PC-9 (cell line): ENCODE measurements at regions not wholly inside any gene's neighbourhood (a gene's known extent, or its start where the extent isn't known, plus 50 kb on each side); places are given as distances from the start of the nearest gene placed in this dataset.
A peak's percentile ranks its signal among the peaks of the same experiment; 100 is the strongest.

Experiments
- BruUV-seq: library from RNA; stranded (reverse); fragments of 400-500 nt; replicated peaks from 2 replicates; lab custom pipeline; 2021; lab: Mats Ljungman, UMichigan
- CTCF ChIA-PET: fragments of 300-600 bp; sonication (Branson Sonifier 250); formaldehyde crosslinking; loops from one replicate; lab custom pipeline; 2022; ENCODE audit warnings: antibody characterized with exemption; lab: Charles Lee
- POLR2A ChIA-PET: fragments of 300-600 bp; sonication (Branson Sonifier 250); formaldehyde crosslinking; loops from one replicate; lab custom pipeline; 2022; ENCODE audit warnings: antibody characterized with exemption; ENCODE audit not compliant: unreplicated experiment; lab: Charles Lee
- DNase-seq, 2 experiments: peaks; one replicate each; pipeline versions ENCODE4 v3.0.0 to v3.0.0-alpha.2; 2015 to 2022; ENCODE audit warnings: mixed read lengths in 1 of 2
- H2AFZ ChIP-seq: fragments of 200-600 bp; sonication (generic); 2 replicates; pipeline ENCODE4 v1.8.1; 2017; ENCODE audit warnings: antibody characterized with exemption
- H3F3A ChIP-seq: fragments of 200-600 bp; sonication (generic); 2 replicates; pipeline ENCODE4 v1.8.1; 2017; ENCODE audit warnings: antibody characterized with exemption, mild to moderate bottlenecking, low read depth; ENCODE audit not compliant: insufficient read depth
- H3K27ac ChIP-seq: fragments of 200-600 bp; sonication (generic); 2 replicates; pipeline ENCODE4 v1.6.1; 2016; ENCODE audit warnings: mixed run types
- H3K27me3 ChIP-seq: fragments of 200-600 bp; sonication (generic); 2 replicates; pipeline ENCODE4 v1.6.1; 2016; ENCODE audit warnings: low read depth, mixed run types; ENCODE audit not compliant: insufficient read depth
- H3K36me3 ChIP-seq: fragments of 200-600 bp; sonication (generic); 2 replicates; pipeline ENCODE4 v1.6.1; 2016; ENCODE audit warnings: low read depth, mixed run types
- H3K4me1 ChIP-seq: fragments of 200-600 bp; sonication (generic); replicated peaks from 2 replicates; pipeline ENCODE4 v1.6.1; 2016; ENCODE audit warnings: mixed run types; ENCODE audit not compliant: insufficient read depth
- H3K4me2 ChIP-seq: fragments of 200-600 bp; sonication (generic); 2 replicates; pipeline ENCODE4 v1.6.1; 2017; ENCODE audit warnings: mixed run types
- H3K4me3 ChIP-seq: fragments of 200-600 bp; sonication (generic); 2 replicates; pipeline ENCODE4 v1.6.1; 2016; ENCODE audit warnings: mixed run types
- H3K79me2 ChIP-seq: fragments of 200-600 bp; sonication (generic); 2 replicates; pipeline ENCODE4 v1.6.1; 2017; ENCODE audit warnings: low read depth, mixed run types
- H3K9me2 ChIP-seq: fragments of 200-600 bp; sonication (generic); 2 replicates; pipeline ENCODE4 v1.8.1; 2017; ENCODE audit warnings: mild to moderate bottlenecking; ENCODE audit not compliant: insufficient read depth
- H3K9me3 ChIP-seq: fragments of 200-600 bp; sonication (generic); 2 replicates; pipeline ENCODE4 v1.8.1; 2016; ENCODE audit warnings: low read depth; ENCODE audit not compliant: insufficient read depth
- H4K20me1 ChIP-seq: fragments of 200-600 bp; sonication (generic); 2 replicates; pipeline ENCODE4 v1.8.1; 2017; ENCODE audit not compliant: insufficient read depth
- EZH2 ChIP-seq: fragments of 200-600 bp; sonication (generic); IDR thresholded peaks from 2 replicates; pipeline ENCODE4 v1.8.0; 2017; ENCODE audit warnings: antibody characterized with exemption, low read depth
- intact Hi-C: fragments of 100-400 bp; cut with micrococcal nuclease; formaldehyde crosslinking; loops from one replicate; pipeline ENCODE4 v1.10.0; 2022; ENCODE audit not compliant: unreplicated experiment
- TF ChIP-seq, protein P1 (sequence below): fragments of 200-600 bp; sonication (generic); conservative IDR thresholded peaks from 2 replicates; pipeline ENCODE4 v1.6.1; 2017; ENCODE audit warnings: mixed run types, antibody characterized with exemption, mild to moderate bottlenecking, moderate library complexity

GRCh38 chr17:62900096-62900495 is 65.9 kb upstream of the TANC2 start:
- peaks cover 18% of the 10 kb centered on the region for H3K4me1 ChIP-seq
- no peak overlapping the region for H3K27ac ChIP-seq
- no peak for DNase-seq
- H3K4me2 ChIP-seq: no peak overlapping the region
- no peaks in the 10 kb centered on the region for H4K20me1 ChIP-seq
- ChIA-PET CTCF (no interaction called here), POLR2A (no interaction called here)
- TF ChIP-seq EZH2: no peak
- TF ChIP-seq, protein P1, sequence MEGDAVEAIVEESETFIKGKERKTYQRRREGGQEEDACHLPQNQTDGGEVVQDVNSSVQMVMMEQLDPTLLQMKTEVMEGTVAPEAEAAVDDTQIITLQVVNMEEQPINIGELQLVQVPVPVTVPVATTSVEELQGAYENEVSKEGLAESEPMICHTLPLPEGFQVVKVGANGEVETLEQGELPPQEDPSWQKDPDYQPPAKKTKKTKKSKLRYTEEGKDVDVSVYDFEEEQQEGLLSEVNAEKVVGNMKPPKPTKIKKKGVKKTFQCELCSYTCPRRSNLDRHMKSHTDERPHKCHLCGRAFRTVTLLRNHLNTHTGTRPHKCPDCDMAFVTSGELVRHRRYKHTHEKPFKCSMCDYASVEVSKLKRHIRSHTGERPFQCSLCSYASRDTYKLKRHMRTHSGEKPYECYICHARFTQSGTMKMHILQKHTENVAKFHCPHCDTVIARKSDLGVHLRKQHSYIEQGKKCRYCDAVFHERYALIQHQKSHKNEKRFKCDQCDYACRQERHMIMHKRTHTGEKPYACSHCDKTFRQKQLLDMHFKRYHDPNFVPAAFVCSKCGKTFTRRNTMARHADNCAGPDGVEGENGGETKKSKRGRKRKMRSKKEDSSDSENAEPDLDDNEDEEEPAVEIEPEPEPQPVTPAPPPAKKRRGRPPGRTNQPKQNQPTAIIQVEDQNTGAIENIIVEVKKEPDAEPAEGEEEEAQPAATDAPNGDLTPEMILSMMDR: no peak
- no peaks in the 10 kb centered on the region for H3K36me3 ChIP-seq
- intact Hi-C loops: no loop called here
- no peaks in the 10 kb centered on the region for H3K79me2 ChIP-seq
- no peaks in the 10 kb centered on the region for H3K9me2 ChIP-seq
- H3F3A ChIP-seq: peaks cover 21% of the 10 kb centered on the region; the same call in 1 of the 2 replicates
- no peaks in the 10 kb centered on the region for H3K27me3 ChIP-seq
- no TSS peak for BruUV-seq
- H3K4me3 ChIP-seq: no peak overlapping the region
- no peak overlapping the region for H2AFZ ChIP-seq
- H3K9me3 ChIP-seq: no peaks in the 10 kb centered on the region

DNA sequence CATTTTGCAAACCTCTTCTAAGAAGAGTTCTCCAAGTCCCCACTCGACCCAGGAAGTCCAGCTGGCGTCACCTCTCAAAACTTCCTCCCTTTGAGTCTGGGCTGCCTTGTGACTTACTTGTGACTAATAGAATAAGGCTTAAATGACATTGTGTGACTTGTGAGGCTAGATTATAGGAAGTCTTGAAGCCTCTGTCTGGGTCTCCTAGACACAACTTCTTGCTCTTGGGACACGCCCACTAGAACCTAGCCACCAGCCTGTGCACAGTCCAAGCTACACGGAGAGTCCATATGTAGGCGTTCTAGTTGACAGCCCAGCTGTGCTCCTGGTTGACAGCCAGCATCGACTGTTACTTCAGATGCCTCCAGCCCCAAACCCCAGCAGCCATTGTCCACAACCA is 66.7 kb upstream of the TANC2 start:
- intact Hi-C loops: loop anchor here (10.0 kb wide), 2 partner anchors 75 to 195 kb away; no protein-coding TSS in a partner anchor
- no peak for TF ChIP-seq EZH2
- TF ChIP-seq, protein P1: no peak

GRCh38 chr17:62898239-62898864 is 67.7 kb upstream of the TANC2 start:
- no peak for TF ChIP-seq EZH2
- Histone ChIP-seq H4K20me1 (no peaks in the 10 kb centered on the region), H3K36me3 (no peaks in the 10 kb centered on the region), H3K9me2 (no peaks in the 10 kb centered on the region), H3F3A (peaks cover 29% of the 10 kb centered on the region; the same call in 1 of the 2 replicates), H3K9me3 (no peaks in the 10 kb centered on the region), H3K4me3 (no peak overlapping the region), H3K4me1 (peaks cover 25% of the 10 kb centered on the region), H3K4me2 (peak overlapping the region; percentile 37), H2AFZ (no peak overlapping the region), H3K79me2 (no peaks in the 10 kb centered on the region), H3K27ac (no peak overlapping the region), H3K27me3 (no peaks in the 10 kb centered on the region)
- no peak for DNase-seq
- intact Hi-C loops: loop anchor here (10.0 kb wide), 2 partner anchors 74 to 194 kb away; no protein-coding TSS in a partner anchor
- POLR2A ChIA-PET: no interaction called here
- CTCF ChIA-PET: no interaction called here
- BruUV-seq: no TSS peak

More for the DNA sequence above, 66.7 kb upstream of the TANC2 start:
- H3K27me3 ChIP-seq: no peaks in the 10 kb centered on the region
- no peaks in the 10 kb centered on the region for H3K79me2 ChIP-seq
- BruUV-seq: no TSS peak
- no peak overlapping the region for H3K4me3 ChIP-seq
- H3K9me2 ChIP-seq: no peaks in the 10 kb centered on the region
- H2AFZ ChIP-seq: no peak overlapping the region
- ChIA-PET POLR2A (no interaction called here), CTCF (interaction anchor here (0.6 kb wide), 1 partner anchor 147 kb away, joined by 3 read pairs; no protein-coding TSS in a partner anchor)
- no peak for DNase-seq
- peaks cover 21% of the 10 kb centered on the region; the same call in 1 of the 2 replicates for H3F3A ChIP-seq
- H3K27ac ChIP-seq: no peak overlapping the region
- no peaks in the 10 kb centered on the region for H4K20me1 ChIP-seq
- peaks cover 18% of the 10 kb centered on the region for H3K4me1 ChIP-seq
- H3K9me3 ChIP-seq: no peaks in the 10 kb centered on the region
- H3K4me2 ChIP-seq: no peak overlapping the region
- H3K36me3 ChIP-seq: no peaks in the 10 kb centered on the region
